Epidermal melanocyte (primary cell): ENCODE measurements at regions not wholly inside any gene's neighbourhood (a gene's known extent, or its start where the extent isn't known, plus 50 kb on each side); places are given as distances from the start of the nearest gene placed in this dataset.
"Not testable (repeated sequence)": the region's sequence is repeated elsewhere in the genome, so short reads cannot be mapped to it uniquely, and the experiment has no call there.

Source experiments
- DNase-seq: peaks from one replicate; pipeline ENCODE4 v3.0.0; 2011; ENCODE audit warnings: low spot score; ENCODE audit not compliant: insufficient read length

DNA sequence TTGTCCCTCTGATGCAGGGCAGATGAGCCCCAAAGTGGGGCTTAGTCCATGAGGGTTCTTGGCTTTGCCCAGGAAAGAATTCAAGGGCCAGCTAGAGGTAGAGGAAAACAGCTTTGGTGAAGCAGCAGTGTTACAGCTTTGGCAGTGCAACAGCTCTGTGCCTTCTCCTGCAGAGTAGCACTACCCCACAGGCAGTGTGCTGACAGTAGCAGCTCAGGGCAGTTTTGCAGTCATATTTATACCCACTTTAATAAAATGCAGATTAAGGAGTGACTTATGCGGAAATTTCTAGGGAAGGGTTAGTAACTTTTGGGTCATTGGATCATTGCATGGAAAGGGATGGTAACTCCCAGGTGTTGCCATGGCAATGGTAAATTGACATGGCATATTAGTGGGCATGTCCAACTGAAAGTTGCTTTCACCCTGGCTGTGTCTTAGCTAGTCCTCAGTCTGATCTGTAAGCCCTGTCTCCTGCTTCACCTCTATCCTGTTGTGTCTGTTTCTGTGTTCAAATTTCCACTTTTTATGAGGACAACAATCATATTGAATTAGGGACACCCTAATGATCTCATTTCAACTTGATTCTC lies 241.3 kb upstream of the C2CD4B start:
- no peak for DNase-seq

DNA sequence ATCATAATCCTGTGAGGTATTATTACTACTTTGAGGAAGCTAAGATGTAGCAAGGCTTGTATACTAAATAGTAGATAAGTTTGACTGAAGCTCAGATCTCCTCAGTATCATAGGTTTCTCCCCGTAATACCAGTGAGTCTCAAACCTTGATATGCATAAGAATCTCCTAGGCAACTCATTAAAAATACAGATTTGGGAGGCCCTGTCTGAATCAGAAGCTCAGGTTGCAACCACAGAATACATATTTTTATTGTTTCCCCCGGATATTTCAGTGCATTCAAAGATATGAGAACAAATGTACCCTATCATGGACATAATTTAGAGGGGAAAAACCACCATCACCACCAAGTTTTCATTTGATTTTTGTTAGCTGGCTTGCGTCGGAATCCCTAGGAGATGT lies 242.1 kb upstream of the C2CD4B start:
- no peak for DNase-seq

DNA sequence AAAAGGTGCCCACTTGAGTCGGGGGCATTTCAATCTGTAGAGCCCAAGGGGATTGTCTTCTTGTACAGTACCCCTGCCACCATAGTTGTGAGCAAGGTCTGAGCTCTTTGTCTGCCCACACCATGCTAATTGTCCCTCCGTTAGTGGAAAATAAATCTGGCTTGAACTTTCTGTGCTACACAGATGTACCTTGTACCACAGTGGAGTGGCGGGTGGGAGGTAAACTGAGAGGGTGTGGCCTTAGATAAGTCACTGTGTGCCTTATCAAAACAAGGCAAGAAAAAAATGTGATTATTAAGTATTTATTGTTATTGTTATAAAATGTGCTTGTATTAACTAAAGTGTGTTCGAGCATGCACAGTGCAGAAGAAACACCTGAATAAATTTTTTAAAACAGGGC lies 242.9 kb upstream of the C2CD4B start:
- no peak for DNase-seq

DNA sequence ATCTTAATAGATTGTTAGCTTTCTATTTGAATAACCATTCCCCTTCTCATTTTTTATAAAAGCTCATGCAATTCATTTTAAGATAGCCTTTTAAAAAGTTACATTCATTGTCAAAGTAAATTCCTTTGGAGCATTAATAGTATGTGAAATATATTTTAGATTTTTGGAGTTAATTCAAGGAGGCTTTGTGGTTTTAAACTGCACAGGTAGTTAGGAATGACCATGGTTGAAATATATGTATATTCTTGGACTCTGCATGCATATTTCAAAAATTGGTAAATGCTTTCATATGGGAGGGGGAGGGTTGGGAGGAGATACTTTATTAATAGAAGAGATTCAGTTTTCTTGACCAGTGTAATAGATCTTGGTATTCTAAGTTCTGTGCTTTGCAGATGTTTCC lies 244.4 kb upstream of the C2CD4B start:
- no peak for DNase-seq

DNA sequence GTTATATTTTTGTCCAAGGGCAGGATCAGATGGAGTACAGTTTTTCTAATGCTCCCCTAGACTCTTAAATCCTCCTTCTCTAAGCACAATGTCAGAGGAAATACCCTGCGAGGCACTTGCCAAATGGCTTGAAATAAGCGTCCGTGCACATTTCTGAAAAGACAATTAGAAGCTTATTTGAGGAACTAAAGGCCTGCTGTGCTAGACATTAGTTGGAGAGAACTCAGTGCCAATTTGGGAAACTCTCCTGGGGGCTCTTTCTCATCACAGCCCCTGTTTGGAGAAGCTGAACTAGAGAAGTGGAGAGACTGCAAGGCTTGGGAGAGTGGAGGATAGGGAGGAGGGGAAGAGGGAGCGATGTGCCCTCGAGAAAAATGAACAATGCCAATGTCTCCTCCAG lies 247.6 kb upstream of the C2CD4B start:
- no peak for DNase-seq

DNA sequence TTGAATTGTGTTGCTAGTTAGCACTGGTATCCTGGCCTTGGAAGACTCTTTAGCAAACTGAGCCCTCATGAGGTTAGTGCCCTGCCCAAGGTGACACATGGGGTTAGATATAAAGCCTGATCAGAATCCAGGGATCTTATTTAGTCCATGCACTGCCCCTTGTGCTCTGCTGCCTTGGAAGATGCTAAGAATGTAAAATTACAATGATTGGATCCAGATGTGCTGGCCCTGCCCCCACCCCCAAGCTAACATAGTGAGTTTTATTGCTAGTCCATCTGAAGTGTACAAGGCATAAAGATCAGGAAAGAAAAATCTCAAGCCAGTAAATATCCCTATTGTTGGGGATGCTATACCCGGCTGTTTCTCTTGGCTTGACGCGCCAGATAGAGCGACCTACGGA lies 248.1 kb upstream of the C2CD4B start:
- DNase-seq: no peak

DNA sequence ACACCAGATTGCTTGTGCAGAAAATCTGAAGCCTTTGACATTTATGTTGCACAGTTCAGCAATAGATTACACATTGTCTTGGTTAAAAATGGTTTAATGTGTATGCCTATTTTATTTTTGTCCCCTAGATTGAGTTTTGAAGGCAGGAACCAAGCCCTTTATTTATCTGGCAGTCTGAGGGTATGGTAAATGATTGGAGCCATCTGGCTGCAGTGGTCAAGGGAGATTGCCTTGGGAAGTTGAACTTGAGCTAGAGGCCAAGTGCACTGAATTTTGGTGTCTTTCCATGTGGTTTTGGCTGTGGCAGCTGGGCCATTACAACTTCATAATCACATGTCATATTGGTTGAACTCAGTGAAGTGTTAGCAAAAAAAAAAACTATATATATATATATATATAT lies 248.7 kb upstream of the C2CD4B start:
- no peak for DNase-seq

DNA sequence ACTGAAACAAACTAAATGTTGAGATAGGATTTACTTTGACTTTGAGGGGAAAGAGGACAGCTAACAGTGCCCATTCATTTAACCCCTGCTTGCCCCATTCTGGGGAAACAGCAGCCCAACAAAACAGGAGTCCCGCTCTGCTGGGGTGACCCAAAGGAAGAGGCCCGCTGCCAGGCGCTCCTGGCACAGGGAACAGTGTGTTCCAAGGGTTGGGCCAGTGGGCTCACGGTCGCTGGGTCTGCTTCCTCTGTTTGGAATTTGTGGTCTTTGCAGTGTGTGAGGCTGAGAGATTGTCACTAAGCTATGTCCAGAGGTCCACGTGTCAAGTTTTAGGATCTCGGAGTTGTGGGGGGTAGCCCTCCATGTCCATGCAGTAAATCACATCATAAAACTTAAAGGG lies 250.4 kb upstream of the C2CD4B start:
- DNase-seq: no peak

DNA sequence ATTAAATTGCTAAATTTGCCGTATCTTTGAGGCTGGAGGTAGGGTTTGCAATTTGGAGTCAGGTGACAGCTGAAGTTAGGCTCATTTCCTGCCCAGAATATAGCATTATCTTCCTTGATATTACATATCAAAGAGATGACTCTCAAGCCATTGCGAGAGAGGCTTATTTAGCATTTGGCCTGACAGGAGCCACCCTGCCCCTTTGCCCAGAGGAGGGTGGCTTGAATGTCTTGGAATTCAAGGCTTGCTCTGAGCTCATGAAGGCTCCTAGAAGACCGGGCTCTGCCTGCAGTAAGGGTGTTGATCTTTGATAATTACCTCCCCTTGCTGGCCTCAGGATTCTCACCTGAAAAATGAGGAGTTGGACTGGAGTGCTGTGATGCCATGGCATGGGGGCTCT lies 251.4 kb upstream of the C2CD4B start:
- no peak for DNase-seq

DNA sequence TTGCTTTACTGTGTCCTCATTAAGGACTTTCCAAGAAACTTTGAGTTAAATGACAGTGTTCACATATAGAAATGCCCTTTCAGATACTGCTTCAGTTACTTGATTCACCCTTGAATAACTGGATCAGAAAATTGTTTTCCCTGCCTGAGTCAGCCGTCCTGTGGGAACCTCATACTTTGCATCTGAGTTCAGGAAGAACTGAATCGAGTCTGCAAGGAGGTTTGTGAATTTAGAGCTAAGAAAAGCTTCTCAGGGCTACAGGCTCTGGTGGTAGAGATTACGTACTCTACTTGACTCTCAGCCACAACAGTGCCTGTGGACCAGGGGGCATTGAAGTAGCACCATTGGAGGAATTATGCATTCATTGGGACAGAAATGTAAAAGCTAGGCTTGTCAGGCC lies 252.4 kb upstream of the C2CD4B start:
- DNase-seq: no peak

DNA sequence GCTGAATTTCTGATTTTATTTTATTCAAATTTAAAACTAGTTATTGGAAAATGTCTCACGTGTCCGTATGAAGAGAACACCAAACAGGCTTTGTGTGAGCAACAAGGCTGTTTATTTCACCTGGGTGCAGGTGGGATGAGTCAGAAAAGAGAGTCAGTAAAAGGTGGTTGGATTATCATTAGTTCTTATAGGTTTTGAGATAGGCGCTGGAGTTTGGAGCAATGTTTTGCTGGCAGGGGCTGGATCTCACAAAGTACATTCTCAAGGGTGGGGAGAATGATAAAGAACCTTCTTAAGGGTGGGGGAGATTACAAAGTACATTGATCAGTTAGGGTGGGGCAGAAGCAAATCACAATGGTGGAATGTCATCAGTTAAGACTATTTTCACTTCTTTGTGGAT lies 253.4 kb upstream of the C2CD4B start:
- DNase-seq: not testable (repeated sequence)

DNA sequence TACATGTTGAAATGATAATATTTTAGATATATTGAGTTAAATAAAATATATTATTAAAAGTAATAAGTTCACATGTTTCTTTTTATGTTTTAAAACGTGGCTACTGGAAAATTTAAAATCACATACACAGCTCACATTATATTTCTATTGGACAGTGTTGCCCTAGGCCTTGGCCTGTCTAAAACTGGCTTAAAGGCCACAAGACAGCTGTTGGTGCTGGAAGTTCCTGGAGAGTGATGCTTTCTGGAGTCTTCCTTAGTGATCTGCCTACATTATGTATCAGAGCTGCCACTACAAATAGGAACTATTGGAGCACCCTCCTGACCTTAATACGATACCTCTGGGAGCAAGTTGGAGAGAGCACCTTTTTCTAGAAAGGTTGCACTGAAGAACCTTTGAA lies 254.1 kb upstream of the C2CD4B start:
- no peak for DNase-seq

DNA sequence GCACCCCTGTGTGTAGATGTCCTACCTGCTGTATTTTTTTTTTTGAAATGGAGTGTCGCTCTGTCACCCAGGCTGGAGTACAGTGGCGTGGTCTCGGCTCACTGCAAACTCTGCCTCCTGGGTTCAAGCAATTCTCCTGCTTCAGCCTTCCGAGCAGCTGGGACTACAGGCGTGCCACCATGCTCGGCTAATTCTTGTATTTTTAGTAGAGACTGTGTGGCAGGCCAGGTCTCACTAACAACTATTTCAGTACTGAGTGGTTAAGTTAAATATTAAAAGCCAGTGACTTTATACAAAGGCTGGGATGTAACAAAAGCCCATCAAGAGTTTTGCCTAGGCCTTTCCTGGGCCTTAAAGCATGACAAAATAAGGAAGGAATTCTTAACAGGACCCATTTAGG lies 255.3 kb upstream of the C2CD4B start:
- DNase-seq: not testable (repeated sequence)

DNA sequence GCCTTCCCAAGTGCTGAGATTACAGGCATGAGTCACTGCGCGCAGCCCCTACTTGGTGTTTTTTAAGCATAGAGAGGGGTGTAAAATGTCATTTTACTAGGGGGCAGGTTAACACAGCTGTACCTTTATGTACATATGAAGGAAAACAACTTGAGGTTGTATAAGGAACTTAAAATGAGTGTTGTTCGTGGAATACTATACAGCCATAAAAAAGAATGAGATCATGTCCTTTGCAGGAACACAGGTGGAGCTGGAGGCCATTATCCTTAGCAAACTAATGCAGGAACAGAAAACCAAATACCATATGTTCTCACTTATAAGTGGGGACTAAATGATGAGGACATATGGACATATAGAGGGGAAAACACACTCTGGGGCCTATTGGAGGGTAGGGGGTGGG lies 256.2 kb upstream of the C2CD4B start:
- no peak for DNase-seq

DNA sequence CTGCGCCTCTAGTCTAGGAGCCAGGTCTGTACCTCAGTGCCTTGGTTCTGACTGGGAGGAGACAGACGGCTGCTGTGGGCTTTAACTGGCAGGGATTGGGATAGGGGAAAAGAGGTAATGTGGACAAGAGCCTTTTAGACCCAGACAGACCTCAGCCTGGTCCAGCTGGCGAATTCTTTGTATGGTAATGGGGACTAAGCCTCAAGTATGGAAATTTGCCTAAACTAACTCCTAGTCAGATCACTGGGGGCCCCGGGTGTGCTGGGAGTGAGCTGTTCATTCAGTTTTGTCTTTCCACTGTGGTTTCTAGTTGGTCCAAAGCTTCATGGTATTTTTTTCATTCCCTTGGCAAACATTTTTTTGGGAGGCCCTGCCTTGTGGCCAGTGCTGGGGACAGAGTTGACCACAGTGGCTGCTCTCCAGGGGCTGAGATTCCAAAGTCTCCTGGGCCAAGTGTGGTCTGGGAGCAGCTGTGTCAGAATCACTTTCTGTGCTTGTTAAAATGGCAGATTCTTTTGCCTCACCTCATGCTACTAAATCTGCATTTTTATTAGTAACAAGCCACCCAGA lies 261.4 kb upstream of the C2CD4B start:
- no peak for DNase-seq

DNA sequence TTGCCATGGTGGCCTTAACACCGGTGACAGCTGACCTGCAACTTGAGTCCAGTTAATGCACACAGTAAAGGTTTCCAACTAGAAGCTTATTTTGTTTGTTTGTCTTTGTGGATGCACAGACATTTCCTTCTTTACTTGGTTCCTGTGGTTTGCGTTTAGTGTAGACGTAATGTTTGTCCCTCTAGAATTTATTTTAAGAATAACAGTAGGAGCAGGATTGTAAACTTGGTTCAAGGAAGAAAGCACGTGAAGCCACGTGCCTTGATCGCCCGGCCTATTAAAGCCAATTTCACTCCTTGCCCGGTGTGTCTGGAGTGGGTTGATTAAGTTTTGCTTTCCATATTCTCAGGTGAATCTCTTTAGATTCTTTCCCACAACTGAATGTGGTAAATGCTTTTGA lies 263.2 kb upstream of the C2CD4B start:
- DNase-seq: no peak

DNA sequence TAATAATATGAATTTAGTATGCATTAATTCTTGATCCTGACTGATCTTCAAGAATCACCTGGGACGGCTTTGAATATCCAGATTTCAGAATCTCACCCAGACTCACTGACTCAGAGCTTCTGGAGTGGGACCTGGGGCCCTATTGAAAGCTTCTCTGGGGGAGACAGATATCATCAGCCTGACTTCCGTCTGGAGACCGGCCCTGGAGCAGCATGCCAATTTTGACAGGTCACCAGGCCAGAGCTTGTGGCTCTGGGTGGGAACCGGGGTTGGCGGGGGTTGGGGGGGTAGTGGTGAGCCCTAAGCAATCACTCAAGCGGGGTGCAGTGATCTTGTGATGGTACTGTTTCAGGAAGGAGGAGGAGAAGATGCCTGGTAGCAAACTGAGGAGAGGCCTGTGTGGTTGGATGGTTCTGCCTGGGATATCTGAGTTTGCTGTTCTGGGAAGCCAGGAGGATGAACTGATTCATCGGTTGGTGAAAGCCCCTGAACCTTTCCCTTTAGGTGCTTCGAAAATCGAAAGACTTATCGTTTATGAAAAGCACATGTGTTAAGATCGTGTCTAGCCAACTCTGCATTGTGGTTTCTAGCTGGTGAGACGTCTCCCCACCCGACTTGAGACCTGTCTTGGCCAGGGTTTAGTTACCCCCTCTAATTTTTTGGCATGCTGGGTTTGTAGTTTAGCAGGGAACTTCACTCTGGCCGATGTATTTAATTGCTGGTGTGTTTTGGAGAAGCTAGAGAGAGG lies 263.9 kb upstream of the C2CD4B start:
- no peak for DNase-seq

DNA sequence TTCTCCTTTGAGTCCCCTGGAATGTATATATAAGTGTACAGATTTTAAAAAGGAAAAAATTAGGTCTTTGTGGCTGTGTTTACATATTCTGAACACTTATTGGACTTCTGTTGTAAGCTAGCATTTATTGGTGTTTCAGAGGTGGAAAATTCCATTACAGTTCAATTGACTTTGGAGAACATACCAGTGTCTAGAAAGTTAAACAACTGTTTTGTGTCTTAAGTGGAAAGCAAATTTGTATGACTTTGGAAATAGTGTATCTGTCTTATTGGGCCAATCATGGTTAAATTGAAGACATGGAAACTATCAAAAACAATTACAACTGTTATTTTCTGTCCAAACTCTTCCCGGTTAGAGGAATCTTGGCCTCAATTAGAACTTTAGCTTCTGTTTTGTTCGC lies 265.0 kb upstream of the C2CD4B start:
- no peak for DNase-seq

DNA sequence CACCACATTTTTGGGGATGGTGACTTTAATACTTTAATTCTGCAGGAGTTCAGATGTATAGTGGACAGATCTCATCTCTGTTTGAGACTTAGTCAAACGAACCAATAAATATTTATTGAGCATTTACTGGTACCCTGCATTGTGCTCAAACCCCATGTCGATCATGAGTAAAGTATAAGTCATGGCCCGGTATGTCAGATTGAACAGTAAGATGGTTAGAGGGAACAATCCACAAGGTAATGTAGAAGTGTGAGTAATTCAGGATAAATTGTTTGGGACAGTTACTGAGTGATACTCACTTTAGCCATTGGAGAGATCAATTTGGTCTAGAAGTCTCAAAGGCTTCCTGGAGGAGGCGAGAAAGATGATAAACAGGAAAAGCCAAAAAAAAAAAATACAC lies 265.5 kb upstream of the C2CD4B start:
- DNase-seq: no peak

DNA sequence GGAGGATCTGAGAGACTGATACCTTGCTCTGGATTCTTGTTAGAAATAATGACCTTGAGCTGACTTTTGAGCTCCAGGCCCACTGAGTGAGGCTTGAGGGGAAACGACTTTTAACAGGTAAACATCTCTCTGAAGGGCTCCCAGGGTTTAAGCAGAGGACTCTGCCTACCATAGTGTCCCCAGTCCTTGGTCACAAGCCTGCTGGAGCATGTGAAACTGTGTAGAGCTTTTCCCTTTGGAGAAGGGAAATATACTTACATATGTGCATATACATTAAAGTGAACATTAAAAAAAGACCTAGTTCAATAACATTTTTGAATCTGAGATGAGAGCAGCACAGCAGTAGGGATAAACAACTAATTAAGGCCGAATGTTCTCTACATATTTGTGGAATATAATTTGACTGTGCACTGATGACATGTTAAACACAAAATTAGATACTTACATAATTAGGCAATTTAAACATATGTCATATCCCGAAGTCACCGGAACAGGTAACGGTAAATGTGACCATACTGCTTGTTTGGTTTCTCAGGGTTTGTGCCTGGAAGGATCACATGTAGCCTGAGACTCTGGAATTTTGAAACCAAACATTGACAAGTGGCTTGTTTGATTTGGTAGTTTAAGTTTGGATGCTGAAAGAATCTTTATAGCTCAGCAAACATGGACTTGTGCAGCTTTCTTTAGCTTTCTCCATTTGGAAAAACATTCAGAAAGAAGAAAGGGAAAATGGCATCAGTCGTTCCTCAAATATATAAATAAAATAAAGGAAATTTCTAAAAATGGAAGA lies 266.1 kb upstream of the C2CD4B start:
- no peak for DNase-seq

DNA sequence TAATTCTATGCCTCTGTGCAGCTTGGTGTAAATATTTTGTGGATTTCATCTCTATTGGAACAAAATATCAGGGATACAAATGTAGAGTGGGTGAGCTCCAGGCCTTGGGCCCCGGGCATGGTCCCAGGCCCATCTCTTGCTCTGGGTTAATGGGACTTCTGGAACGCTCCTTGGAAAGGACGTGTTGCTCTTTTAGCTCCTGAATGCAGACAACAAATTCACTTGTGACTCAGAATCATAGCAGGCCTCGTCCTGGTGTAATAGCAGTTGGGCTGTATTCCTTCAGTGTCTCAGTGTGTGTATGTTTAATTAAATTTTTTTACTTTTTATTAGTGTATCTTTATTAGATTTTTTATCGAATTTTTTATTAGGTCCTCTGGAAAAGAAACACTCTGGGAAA lies 266.7 kb upstream of the C2CD4B start:
- DNase-seq: no peak

DNA sequence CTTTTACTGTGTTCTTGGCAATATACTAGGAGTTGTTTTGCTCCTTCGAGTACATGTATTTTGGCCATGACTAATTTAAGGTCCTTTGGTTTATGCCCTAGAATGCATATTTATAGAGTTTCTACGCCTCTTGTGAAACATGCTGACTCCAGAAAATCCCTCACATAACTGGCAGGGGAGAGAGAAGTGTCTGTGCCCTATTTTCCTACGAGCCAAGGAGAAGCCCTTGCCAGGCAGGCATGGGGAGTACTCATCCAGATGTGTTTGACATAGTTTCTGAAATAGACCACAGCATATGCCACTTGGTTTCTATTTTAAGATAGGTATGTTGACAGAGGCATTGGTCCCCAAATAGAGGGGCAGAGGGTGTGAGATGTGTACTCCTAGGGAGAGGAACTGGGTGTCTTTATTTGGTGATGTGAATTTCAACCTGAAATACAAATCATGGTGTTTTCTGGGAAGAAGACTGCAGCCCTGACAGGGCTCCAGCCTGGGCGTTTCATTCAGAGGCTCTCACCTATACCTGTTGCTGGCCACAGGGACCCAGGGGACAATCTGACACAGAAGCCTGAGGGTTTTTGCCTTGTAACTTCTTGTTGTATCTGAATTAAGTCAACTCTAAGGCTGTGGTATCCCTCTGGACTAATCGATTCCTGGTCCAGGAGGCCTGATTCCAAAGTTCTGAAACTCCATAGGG lies 267.8 kb upstream of the C2CD4B start:
- DNase-seq: peak; percentile 50
